RWPE1 (cell line): ENCODE measurements at regions not wholly inside any gene's neighbourhood (a gene's known extent, or its start where the extent isn't known, plus 50 kb on each side); places are given as distances from the start of the nearest gene placed in this dataset.
A peak's percentile ranks its signal among the peaks of the same experiment; 100 is the strongest.

ENCODE experiments used
- CTCF ChIA-PET: fragments of 350-600 bp; sonication (Branson Sonifier 250); formaldehyde crosslinking; extraction: SDS; loops from one replicate; lab custom pipeline; 2021; lab: Yijun Ruan, JAX
- POLR2A ChIA-PET: fragments of 400-600 bp; formaldehyde crosslinking; extraction: SDS; loops from one replicate; lab custom pipeline; 2020; ENCODE audit warnings: antibody characterized with exemption; ENCODE audit not compliant: low non-redundant PET; lab: Yijun Ruan, JAX
- DNase-seq: peaks from one replicate; pipeline ENCODE4 v3.0.0; 2012; ENCODE audit warnings: low spot score
- H3K27ac ChIP-seq: fragments of 450-650 bp; 2 replicates; pipeline ENCODE4 v1.5.1; 2017
- TF ChIP-seq, protein P1 (sequence below): fragments of 450-650 bp; conservative IDR thresholded peaks from 2 replicates; pipeline ENCODE4 v1.5.1; 2017; ENCODE audit warnings: low read depth, mild to moderate bottlenecking

- no peak overlapping the region for H3K27ac ChIP-seq
- ChIA-PET CTCF (interaction anchor here (0.6 kb wide), 1 partner anchor 101 kb away, joined by 4 read pairs; no protein-coding TSS in a partner anchor), POLR2A (no interaction called here)
- DNase-seq = no peak
- TF ChIP-seq, protein P1, sequence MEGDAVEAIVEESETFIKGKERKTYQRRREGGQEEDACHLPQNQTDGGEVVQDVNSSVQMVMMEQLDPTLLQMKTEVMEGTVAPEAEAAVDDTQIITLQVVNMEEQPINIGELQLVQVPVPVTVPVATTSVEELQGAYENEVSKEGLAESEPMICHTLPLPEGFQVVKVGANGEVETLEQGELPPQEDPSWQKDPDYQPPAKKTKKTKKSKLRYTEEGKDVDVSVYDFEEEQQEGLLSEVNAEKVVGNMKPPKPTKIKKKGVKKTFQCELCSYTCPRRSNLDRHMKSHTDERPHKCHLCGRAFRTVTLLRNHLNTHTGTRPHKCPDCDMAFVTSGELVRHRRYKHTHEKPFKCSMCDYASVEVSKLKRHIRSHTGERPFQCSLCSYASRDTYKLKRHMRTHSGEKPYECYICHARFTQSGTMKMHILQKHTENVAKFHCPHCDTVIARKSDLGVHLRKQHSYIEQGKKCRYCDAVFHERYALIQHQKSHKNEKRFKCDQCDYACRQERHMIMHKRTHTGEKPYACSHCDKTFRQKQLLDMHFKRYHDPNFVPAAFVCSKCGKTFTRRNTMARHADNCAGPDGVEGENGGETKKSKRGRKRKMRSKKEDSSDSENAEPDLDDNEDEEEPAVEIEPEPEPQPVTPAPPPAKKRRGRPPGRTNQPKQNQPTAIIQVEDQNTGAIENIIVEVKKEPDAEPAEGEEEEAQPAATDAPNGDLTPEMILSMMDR = no peak
Measured at GRCh38 chr3:118168175-118168574, 866.5 kb downstream of the IGSF11 start.

- ChIA-PET CTCF (interaction anchor here (0.7 kb wide), 1 partner anchor 91 kb away, joined by 4 read pairs; no protein-coding TSS in a partner anchor), POLR2A (no interaction called here)
- no peak for DNase-seq
- TF ChIP-seq, protein P1 = no peak
- H3K27ac ChIP-seq = no peak overlapping the region
Measured at GRCh38 chr3:118171236-118171852, 863.3 kb downstream of the IGSF11 start.

DNA sequence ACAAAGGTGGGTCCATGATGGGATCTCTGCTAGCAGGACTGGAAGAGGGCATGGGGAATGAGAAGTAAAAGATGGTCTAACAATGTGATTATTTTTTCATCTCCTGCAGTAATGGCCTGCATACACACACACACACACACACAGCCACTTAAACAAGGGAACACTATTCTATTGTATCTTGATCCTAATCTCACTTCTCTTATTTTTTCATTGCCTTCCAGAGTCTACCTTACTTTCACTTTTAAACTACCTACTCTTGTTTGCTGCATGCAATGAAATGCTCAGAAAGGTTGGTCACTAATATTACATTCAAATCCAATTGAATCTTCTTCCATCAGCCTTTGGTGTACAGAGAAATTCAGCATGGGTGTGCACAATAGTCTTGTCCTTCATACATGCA lies 853.8 kb downstream of the IGSF11 start:
- TF ChIP-seq, protein P1 = no peak
- CTCF ChIA-PET = no interaction called here
- POLR2A ChIA-PET = no interaction called here
- DNase-seq = no peak
- H3K27ac ChIP-seq = no peak overlapping the region

DNA sequence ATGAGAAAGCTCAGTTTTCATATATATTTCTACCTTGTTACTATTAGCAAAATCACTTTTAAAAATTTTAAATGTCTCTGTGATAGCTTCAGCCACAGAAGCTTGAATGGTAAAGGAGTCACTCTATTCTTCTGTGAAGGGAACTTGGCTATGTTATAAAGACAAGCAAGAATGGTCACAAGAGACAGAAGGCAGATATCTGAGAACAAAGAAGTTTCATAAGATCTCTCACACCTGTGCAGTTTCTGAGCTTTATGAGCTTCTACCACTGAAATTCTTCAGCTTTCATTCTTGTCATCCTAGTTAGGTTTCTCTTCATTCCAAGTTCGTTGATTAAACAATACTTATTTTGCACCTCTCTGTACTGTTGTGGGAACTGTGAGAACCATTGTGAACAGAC lies 853.4 kb downstream of the IGSF11 start:
- no peak for DNase-seq
- CTCF ChIA-PET = no interaction called here

DNA sequence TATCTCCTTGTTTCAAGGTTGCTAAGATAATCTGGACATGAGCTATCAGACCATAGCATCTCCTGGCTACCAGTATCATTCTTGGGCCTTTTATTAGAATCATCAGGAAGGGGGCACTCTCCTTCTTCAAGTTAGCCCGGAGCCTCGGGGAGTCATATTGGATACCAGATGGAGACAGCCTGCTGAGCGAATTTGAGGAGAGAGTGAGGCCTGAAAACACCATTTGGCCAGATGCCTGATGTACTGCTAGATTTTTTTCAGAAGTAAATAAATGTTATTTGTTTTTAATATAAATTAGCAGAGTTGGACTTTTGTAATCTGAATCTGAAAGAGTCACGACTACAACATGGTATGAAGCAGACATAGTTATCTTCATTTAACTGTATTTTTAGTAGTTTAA lies 848.6 kb downstream of the IGSF11 start:
- CTCF ChIA-PET = no interaction called here

More for the DNA sequence above, 853.4 kb downstream of the IGSF11 start:
- no peak overlapping the region for H3K27ac ChIP-seq
- POLR2A ChIA-PET = no interaction called here
- TF ChIP-seq, protein P1 = no peak

GRCh38 chr3:118187221-118187620 lies 847.4 kb downstream of the IGSF11 start:
- ChIA-PET CTCF (interaction anchor here (0.6 kb wide), 1 partner anchor 319 kb away, joined by 3 read pairs; no protein-coding TSS in a partner anchor), POLR2A (no interaction called here)
- no peak overlapping the region for H3K27ac ChIP-seq
- peak; percentile 8 for DNase-seq
- TF ChIP-seq, protein P1 = no peak

More for the DNA sequence above, 848.6 kb downstream of the IGSF11 start:
- no peak for DNase-seq
- no peak overlapping the region for H3K27ac ChIP-seq
- TF ChIP-seq, protein P1 = no peak
- POLR2A ChIA-PET = no interaction called here
